ENCODE measurements at regions not wholly inside any gene's neighbourhood (a gene's known extent, or its start where the extent isn't known, plus 50 kb on each side); places are given as distances from the start of the nearest gene placed in this dataset.

DNA sequence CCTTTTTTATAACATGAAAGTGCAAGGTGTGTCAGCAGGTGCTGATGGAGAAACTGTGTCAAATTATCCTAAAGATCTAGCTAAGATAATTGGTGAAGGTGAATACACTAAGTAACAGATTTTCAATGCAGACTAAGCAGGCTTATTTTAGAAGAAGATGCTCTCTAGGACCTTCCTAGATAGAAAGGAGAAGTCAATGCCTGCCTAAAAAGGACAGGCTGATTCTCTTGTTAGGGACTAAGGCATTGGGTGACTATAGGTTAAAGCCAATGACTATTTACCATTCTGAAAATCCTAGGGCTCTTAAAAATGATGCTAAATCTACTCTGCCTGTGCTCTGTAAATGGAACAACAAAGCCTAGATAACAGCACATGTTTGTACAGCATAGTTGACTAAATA is 1682.4 kb downstream of the MAT2B start:
- H3K9me3 ChIP-seq (ENCODE audit: control insufficient read depth in 2 of 2, low read length in 2 of 2): no peaks in the 10 kb centered on the region
- H3K4me1 ChIP-seq (ENCODE audit: control insufficient read depth, insufficient read depth, low read length): no peaks in the 10 kb centered on the region
- no peak overlapping the region for H3K27ac ChIP-seq (ENCODE audit: low read length)
- no peaks in the 10 kb centered on the region for H3K27me3 ChIP-seq (ENCODE audit: control insufficient read depth in 1 of 2, insufficient read depth in 2 of 2, low read length in 2 of 2)
- H3K9ac ChIP-seq (ENCODE audit: low read length in 2 of 2): no peak overlapping the region
- H3K36me3 ChIP-seq (ENCODE audit: control insufficient read depth in 2 of 2, insufficient read depth in 2 of 2, low read length in 2 of 2): no peaks in the 10 kb centered on the region
- H3K4me3 ChIP-seq (ENCODE audit: low read length in 2 of 2): no peak overlapping the region

GRCh38 chr5:165188556-165189175 is 1683.2 kb downstream of the MAT2B start:
- no peaks in the 10 kb centered on the region for H3K36me3 ChIP-seq (ENCODE audit: control insufficient read depth in 2 of 2, insufficient read depth in 2 of 2, low read length in 2 of 2)
- no peaks in the 10 kb centered on the region for H3K9me3 ChIP-seq (ENCODE audit: control insufficient read depth in 2 of 2, low read length in 2 of 2)
- H3K27ac ChIP-seq (ENCODE audit: low read length): no peak overlapping the region
- H3K9ac ChIP-seq (ENCODE audit: low read length in 2 of 2): no peak overlapping the region
- no peak overlapping the region for H3K4me3 ChIP-seq (ENCODE audit: low read length in 2 of 2)
- no peaks in the 10 kb centered on the region for H3K27me3 ChIP-seq (ENCODE audit: control insufficient read depth in 1 of 2, insufficient read depth in 2 of 2, low read length in 2 of 2)
- H3K4me1 ChIP-seq (ENCODE audit: control insufficient read depth, insufficient read depth, low read length): no peaks in the 10 kb centered on the region

DNA sequence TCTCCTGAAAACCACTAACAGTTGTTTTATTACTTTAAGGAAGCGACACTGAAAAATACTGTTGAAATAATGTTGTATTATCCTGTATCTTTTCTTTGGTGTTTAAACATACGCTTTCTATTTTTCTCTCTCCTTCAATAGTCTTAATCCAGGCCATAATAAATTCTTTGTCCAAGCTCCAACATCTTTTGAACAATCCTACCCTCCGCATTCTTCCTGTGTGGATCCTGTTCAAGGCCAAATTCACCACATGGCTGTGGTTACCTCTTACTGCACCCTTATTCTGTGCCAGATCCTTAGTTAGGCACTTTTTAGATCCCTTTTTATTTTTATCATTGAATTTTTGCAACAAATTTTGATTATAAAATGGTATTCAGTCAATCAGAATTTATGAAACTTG is 1691.5 kb downstream of the MAT2B start:
- Histone ChIP-seq H3K27ac (ENCODE audit: low read length) (no peak overlapping the region), H3K4me1 (ENCODE audit: control insufficient read depth, insufficient read depth, low read length) (no peaks in the 10 kb centered on the region), H3K36me3 (ENCODE audit: control insufficient read depth in 2 of 2, insufficient read depth in 2 of 2, low read length in 2 of 2) (no peaks in the 10 kb centered on the region), H3K27me3 (ENCODE audit: control insufficient read depth in 1 of 2, insufficient read depth in 2 of 2, low read length in 2 of 2) (no peaks in the 10 kb centered on the region), H3K9me3 (ENCODE audit: control insufficient read depth in 2 of 2, low read length in 2 of 2) (peaks cover 0 to 4% of the 10 kb centered on the region in 2 donors), H3K9ac (ENCODE audit: low read length in 2 of 2) (no peak overlapping the region), H3K4me3 (ENCODE audit: low read length in 2 of 2) (no peak overlapping the region)

- no peak overlapping the region for H3K4me3 ChIP-seq (ENCODE audit: low read length in 2 of 2)
- H3K27me3 ChIP-seq (ENCODE audit: control insufficient read depth in 1 of 2, insufficient read depth in 2 of 2, low read length in 2 of 2): no peaks in the 10 kb centered on the region
- H3K9ac ChIP-seq (ENCODE audit: low read length in 2 of 2): no peak overlapping the region
- H3K9me3 ChIP-seq (ENCODE audit: control insufficient read depth in 2 of 2, low read length in 2 of 2): peaks cover 0 to 4% of the 10 kb centered on the region in 2 donors
- no peak overlapping the region for H3K27ac ChIP-seq (ENCODE audit: low read length)
- H3K36me3 ChIP-seq (ENCODE audit: control insufficient read depth in 2 of 2, insufficient read depth in 2 of 2, low read length in 2 of 2): no peaks in the 10 kb centered on the region
- H3K4me1 ChIP-seq (ENCODE audit: control insufficient read depth, insufficient read depth, low read length): no peaks in the 10 kb centered on the region
These were observed 1696.0 kb downstream of the MAT2B start for GRCh38 chr5:165201369-165201768.

DNA sequence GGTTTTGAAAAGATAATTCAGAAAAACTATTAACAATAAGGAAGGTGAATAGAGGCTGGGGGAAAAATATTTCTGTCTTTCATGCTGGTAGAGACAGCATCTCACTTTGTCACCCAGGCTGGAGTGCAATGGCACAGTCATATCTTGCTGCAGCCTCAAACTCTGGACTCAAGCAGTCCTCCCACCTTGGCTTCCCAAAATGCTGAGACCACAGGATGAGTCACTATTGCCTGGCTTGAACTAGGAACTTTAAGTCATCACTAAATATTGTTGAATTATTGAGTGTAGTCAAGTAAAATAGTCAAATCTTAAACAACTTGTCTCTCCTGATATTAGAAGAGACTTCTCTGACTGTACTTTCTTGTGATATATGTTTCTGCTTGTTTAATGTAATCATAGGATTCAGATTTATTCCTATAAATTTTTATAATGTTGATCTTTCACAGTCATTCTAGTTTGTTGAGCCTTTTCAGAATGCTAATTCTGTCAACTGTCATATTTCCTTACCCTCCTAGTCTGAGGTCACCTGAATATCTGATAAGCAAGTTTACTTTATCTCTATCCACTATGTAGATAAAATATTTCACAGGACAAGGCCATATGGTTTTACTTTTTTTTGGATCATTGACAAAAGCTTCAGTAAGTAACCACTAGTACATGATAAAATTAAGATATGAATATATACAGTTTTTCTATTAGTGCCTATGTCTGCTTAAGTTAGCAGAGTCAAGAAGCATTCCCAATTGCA is 1696.5 kb downstream of the MAT2B start:
- Histone ChIP-seq H3K4me1 (ENCODE audit: control insufficient read depth, insufficient read depth, low read length) (no peaks in the 10 kb centered on the region), H3K36me3 (ENCODE audit: control insufficient read depth in 2 of 2, insufficient read depth in 2 of 2, low read length in 2 of 2) (no peaks in the 10 kb centered on the region), H3K27me3 (ENCODE audit: control insufficient read depth in 1 of 2, insufficient read depth in 2 of 2, low read length in 2 of 2) (no peaks in the 10 kb centered on the region), H3K4me3 (ENCODE audit: low read length in 2 of 2) (no peak overlapping the region), H3K9ac (ENCODE audit: low read length in 2 of 2) (no peak overlapping the region), H3K27ac (ENCODE audit: low read length) (no peak overlapping the region), H3K9me3 (ENCODE audit: control insufficient read depth in 2 of 2, low read length in 2 of 2) (peaks cover 0 to 4% of the 10 kb centered on the region in 2 donors)

DNA sequence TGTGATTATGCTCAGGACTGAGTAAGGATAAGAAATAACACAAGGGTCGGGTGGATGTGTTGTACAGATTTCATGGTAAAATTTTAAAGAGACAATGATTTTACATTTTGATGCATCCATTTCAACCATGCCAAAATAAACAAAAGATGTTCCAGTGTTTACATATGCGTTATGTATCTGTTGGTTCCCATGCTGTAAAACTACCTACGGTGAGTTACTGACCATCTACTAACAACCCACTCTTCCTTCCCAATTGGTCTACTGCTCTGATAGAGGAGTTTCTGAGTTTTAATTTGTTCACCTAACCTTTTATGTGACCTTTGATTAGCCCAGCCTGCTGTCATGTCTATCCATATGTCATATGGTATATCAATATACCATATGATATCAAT is 1697.1 kb downstream of the MAT2B start:
- Histone ChIP-seq H3K27ac (ENCODE audit: low read length) (no peak overlapping the region), H3K4me1 (ENCODE audit: control insufficient read depth, insufficient read depth, low read length) (no peaks in the 10 kb centered on the region), H3K4me3 (ENCODE audit: low read length in 2 of 2) (no peak overlapping the region), H3K9me3 (ENCODE audit: control insufficient read depth in 2 of 2, low read length in 2 of 2) (peaks cover 0 to 4% of the 10 kb centered on the region in 2 donors), H3K36me3 (ENCODE audit: control insufficient read depth in 2 of 2, insufficient read depth in 2 of 2, low read length in 2 of 2) (no peaks in the 10 kb centered on the region), H3K9ac (ENCODE audit: low read length in 2 of 2) (no peak overlapping the region), H3K27me3 (ENCODE audit: control insufficient read depth in 1 of 2, insufficient read depth in 2 of 2, low read length in 2 of 2) (no peaks in the 10 kb centered on the region)

DNA sequence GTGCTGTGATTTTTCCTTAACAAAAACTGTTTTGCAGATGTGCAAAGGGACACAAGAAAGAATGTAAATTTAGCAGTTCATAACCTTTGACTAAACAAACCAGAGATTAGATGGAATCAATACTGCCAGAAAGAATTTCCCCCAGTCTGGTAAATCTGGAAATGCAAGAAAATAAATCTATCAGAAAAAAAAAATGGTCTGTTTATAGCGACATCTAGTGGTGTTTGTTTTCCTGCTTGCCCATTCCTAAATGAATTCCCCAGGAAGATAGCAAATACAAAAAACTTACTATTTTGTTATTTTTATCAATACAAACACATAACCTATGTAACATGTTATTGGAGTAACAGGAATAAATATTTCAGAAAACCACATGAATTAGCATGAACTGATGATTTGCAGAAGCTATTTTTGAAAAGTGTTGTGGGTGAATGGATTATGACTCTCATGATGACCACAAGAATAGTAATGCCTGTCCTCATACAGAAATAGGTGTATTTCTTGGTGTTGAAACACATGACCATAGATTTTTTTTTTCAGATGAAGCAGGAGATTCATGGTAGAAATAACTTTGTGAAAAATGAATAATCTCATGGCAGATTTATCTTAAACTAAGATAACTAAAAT is 1703.8 kb downstream of the MAT2B start:
- no peak overlapping the region for H3K9ac ChIP-seq (ENCODE audit: low read length in 2 of 2)
- H3K9me3 ChIP-seq (ENCODE audit: control insufficient read depth in 2 of 2, low read length in 2 of 2): no peaks in the 10 kb centered on the region
- H3K36me3 ChIP-seq (ENCODE audit: control insufficient read depth in 2 of 2, insufficient read depth in 2 of 2, low read length in 2 of 2): no peaks in the 10 kb centered on the region
- H3K4me1 ChIP-seq (ENCODE audit: control insufficient read depth, insufficient read depth, low read length): no peaks in the 10 kb centered on the region
- H3K27me3 ChIP-seq (ENCODE audit: control insufficient read depth in 1 of 2, insufficient read depth in 2 of 2, low read length in 2 of 2): no peaks in the 10 kb centered on the region
- H3K4me3 ChIP-seq (ENCODE audit: low read length in 2 of 2): no peak overlapping the region
- no peak overlapping the region for H3K27ac ChIP-seq (ENCODE audit: low read length)

DNA sequence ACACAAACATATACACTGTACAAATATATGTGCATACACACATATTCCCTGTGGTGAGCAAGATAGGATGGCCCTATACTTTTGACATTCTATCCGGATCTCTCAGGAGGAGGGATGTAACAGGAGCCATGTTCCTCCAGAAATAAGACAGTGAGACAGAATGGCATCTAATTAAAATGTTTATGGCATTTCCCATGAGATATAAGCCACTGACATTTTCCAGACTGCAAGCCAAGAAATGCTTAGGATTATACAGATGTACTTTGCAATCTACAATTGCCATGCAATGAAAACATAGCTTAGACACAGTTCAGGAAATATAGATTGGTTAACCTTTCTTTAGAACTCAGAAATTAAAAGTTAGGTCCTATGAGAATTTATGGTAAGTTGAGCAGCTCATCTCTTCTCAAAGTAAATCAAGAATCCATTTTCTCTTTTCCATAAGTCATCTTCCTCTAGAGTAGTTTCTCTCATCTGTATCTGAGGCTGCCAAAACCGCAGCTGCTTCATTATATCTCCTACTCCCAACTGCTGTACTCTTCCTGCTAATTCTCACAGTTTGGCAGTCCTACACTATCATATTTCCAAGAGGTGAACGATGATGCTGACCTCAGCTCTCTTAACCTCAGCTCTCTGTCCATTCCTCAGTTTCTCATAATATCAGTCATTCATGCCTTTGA is 1719.1 kb downstream of the MAT2B start:
- Histone ChIP-seq H3K27ac (ENCODE audit: low read length) (no peak overlapping the region), H3K4me3 (ENCODE audit: low read length in 2 of 2) (no peak overlapping the region), H3K9me3 (ENCODE audit: control insufficient read depth in 2 of 2, low read length in 2 of 2) (no peaks in the 10 kb centered on the region), H3K9ac (ENCODE audit: low read length in 2 of 2) (no peak overlapping the region), H3K4me1 (ENCODE audit: control insufficient read depth, insufficient read depth, low read length) (no peaks in the 10 kb centered on the region), H3K36me3 (ENCODE audit: control insufficient read depth in 2 of 2, insufficient read depth in 2 of 2, low read length in 2 of 2) (no peaks in the 10 kb centered on the region), H3K27me3 (ENCODE audit: control insufficient read depth in 1 of 2, insufficient read depth in 2 of 2, low read length in 2 of 2) (no peaks in the 10 kb centered on the region)

- H3K9ac ChIP-seq (ENCODE audit: low read length in 2 of 2): no peak overlapping the region
- H3K4me3 ChIP-seq (ENCODE audit: low read length in 2 of 2): no peak overlapping the region
- no peaks in the 10 kb centered on the region for H3K27me3 ChIP-seq (ENCODE audit: control insufficient read depth in 1 of 2, insufficient read depth in 2 of 2, low read length in 2 of 2)
- no peak overlapping the region for H3K27ac ChIP-seq (ENCODE audit: low read length)
- H3K9me3 ChIP-seq (ENCODE audit: control insufficient read depth in 2 of 2, low read length in 2 of 2): no peaks in the 10 kb centered on the region
- no peaks in the 10 kb centered on the region for H3K4me1 ChIP-seq (ENCODE audit: control insufficient read depth, insufficient read depth, low read length)
- H3K36me3 ChIP-seq (ENCODE audit: control insufficient read depth in 2 of 2, insufficient read depth in 2 of 2, low read length in 2 of 2): no peaks in the 10 kb centered on the region
These were observed 1722.1 kb downstream of the MAT2B start for GRCh38 chr5:165227515-165227914.

DNA sequence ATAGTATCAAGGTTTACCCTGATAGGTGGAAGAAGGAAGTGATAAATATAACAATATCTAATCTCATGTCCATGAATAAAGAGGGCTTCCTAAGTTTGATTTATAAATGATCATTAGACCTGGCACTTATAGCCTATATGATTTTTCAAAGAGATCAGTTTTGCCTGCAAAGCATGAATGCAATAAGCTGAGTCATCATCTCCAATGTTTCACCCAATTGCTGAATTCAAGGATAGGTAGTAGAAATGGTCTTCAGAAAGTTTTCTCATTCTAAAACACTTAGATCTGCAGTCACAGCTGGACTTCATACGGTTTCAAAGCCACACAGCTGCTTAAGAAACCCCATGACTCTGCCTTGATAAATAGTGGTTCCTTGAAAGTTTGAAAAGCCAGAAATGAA is 1722.8 kb downstream of the MAT2B start:
- no peak overlapping the region for H3K9ac ChIP-seq (ENCODE audit: low read length in 2 of 2)
- H3K9me3 ChIP-seq (ENCODE audit: control insufficient read depth in 2 of 2, low read length in 2 of 2): no peaks in the 10 kb centered on the region
- H3K27me3 ChIP-seq (ENCODE audit: control insufficient read depth in 1 of 2, insufficient read depth in 2 of 2, low read length in 2 of 2): no peaks in the 10 kb centered on the region
- H3K4me3 ChIP-seq (ENCODE audit: low read length in 2 of 2): no peak overlapping the region
- H3K27ac ChIP-seq (ENCODE audit: low read length): no peak overlapping the region
- H3K4me1 ChIP-seq (ENCODE audit: control insufficient read depth, insufficient read depth, low read length): no peaks in the 10 kb centered on the region
- no peaks in the 10 kb centered on the region for H3K36me3 ChIP-seq (ENCODE audit: control insufficient read depth in 2 of 2, insufficient read depth in 2 of 2, low read length in 2 of 2)

Data from stomach smooth muscle (tissue), 2 donors.